ENCODE measurements at regions not wholly inside any gene's neighbourhood (a gene's known extent, or its start where the extent isn't known, plus 50 kb on each side); places are given as distances from the start of the nearest gene placed in this dataset.

GRCh38 chr13:80284290-80284689, 56.6 kb downstream of the SPRY2 start:
- no peak for DNase-seq (ENCODE audit: low read depth in 2 of 3, low spot score in 1 of 3)

GRCh38 chr13:80278706-80279105, 62.2 kb downstream of the SPRY2 start:
- DNase-seq (ENCODE audit: low read depth in 2 of 3, low spot score in 1 of 3) = no peak

- no peak for DNase-seq (ENCODE audit: low read depth in 2 of 3, low spot score in 1 of 3)
Observed at GRCh38 chr13:80276371-80277289, 64.3 kb downstream of the SPRY2 start.

DNA sequence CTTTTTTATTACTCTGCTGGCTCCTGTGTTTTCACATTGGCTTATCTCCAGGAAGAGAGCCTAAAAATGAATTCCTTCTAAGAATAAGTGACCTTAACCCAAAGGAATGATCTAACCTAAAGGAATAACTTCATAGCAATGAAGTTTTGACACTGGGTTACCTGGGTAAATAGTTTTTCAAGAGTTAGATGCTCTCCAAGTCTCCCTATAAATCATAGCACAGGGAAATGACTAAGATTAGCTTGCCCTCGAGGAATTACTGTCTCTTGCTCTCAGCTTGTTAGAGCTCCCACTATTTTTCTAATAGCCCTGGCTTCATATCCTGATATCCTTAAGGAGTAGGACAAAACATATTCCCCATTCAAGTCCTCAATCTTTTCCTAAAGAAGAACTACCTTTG, 66.3 kb downstream of the SPRY2 start:
- DNase-seq (ENCODE audit: low read depth in 2 of 3, low spot score in 1 of 3) = no peak

DNA sequence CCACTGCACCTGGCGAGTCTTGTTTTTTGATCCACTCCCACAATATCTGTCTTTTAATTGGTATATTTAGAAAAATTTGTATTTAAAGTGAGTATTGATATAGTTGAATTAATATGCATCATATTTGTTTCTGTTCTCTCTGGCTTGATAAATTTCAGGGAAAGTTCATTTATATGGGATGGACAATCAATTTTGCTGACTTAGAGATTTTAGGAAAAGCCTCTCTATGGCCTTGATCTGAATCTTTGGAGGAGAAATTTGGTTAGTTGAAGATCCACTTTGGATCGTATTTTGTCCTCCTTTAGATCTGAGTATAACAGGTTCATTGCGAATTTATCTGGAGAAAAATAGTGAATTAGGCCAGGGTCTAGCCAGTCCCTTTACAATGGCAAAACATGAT, 67.2 kb downstream of the SPRY2 start:
- DNase-seq (ENCODE audit: low read depth in 2 of 3, low spot score in 1 of 3) = no peak

DNA sequence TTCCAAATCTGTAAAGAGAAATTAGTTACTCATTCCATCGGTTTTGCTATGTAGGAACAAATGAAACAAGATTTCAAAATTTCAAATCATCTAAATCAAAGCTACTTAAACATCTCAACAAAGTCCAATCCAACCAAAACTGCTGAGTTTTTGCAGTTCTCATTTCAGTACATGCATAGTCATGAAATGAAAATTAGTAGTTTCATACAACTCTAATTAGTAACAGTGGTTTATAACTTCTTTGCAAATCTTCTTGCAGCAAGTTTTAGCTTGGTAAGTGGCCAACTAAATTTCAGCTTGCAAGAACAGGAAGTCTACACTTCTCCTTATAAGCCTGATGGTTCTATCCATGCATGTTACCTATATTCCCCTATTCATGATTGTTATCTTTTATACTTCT, 75.6 kb downstream of the SPRY2 start:
- no peak for DNase-seq (ENCODE audit: low read depth in 2 of 3, low spot score in 1 of 3)

GRCh38 chr13:80263745-80264513, 77.0 kb downstream of the SPRY2 start:
- no peak for DNase-seq (ENCODE audit: low read depth in 2 of 3, low spot score in 1 of 3)

- DNase-seq (ENCODE audit: low read depth in 2 of 3, low spot score in 1 of 3) = no peak
Observed at GRCh38 chr13:80262051-80262695, 78.8 kb downstream of the SPRY2 start.

GRCh38 chr13:80259159-80259558, 81.8 kb downstream of the SPRY2 start:
- DNase-seq (ENCODE audit: low read depth in 2 of 3, low spot score in 1 of 3) = no peak

DNA sequence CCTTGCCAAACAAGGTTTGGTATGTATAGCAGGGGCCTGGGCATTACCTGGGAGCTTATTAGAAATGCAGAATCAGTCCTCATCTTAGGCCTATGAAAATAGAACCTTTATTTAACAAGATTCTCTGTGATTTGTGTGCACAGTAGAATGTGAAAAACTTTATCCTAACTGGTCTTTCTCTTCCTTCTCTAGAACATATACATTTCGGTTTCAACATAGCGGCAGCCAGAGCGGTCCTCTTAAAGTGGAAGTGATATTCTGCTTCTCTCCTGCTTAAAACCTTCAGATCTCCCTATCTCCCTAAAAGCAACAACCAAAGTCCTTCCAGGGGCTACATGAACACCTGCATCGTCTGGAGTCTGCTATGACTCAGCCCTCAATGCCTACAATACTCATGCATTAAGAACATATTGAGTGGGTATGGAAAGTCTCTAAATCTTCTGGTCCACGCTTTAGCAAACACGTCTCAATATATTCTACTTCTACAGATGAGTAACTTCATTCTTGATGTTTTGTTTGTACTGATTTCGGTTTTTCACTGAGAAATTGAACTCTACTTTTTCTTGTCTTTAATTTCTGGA, 84.5 kb downstream of the SPRY2 start:
- DNase-seq (ENCODE audit: low read depth in 2 of 3, low spot score in 1 of 3) = no peak

GRCh38 chr13:80255946-80256345, 85.0 kb downstream of the SPRY2 start:
- DNase-seq (ENCODE audit: low read depth in 2 of 3, low spot score in 1 of 3) = no peak

GRCh38 chr13:80251403-80251802, 89.5 kb downstream of the SPRY2 start:
- no peak for DNase-seq (ENCODE audit: low read depth in 2 of 3, low spot score in 1 of 3)

DNA sequence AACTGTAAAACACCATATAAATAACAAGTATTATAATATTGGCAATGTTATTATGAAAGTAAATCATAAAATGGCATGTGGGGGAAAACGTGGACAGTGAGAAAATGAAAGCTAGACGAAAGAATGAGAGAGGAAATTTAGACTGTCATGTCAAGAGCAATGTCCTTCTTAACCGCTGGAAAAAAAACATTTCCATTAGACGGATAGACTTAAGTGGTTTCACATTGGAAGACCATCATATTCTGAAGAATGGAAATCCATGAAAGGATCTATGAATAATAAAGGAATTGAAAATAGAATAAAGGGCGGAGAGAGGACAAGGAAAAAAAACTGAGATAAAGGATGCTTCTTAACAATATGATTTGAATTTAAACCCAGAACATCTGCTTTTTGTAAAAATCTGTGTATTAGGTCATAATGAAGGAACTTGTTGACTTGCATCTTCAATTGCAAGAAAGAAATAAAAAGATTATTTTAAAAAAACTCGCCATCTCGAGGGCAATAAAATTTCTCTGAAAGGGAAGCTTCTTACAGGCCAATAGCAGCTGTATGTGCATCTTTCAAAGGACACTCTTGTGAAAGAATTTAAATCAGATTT, 90.6 kb downstream of the SPRY2 start:
- no peak for DNase-seq (ENCODE audit: low read depth in 2 of 3, low spot score in 1 of 3)

DNA sequence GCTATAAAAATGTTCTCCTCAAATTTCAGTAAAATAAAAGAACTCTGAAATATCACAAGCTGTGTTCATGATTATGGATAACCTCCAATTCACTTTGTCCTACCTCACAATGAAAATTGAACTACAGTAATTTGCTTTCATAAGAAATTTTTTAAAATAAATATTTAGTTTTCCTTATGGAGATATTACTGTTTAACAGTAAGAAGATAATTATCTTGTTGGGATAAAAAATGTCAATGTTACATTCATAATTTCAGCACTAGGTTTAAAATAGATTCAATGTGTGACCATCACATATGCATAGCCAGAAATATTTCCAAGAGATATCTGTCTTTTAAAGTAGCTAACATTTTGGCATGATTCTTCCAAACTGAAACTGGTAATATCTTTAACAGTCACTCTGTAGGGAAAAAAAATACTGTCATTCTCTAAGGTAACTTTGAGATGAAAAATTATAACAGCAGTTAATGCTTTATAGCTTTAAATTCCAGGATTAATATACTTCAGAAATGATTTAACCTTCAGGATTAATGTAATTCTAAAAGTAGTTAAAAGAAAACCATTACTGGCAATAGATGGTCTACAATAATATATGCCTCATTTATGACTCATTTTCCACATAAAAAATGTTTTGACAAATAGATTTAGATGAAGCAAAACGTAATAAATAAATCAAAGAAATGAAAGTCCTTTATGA, 91.3 kb downstream of the SPRY2 start:
- no peak for DNase-seq (ENCODE audit: low read depth in 2 of 3, low spot score in 1 of 3)

GRCh38 chr13:80245162-80245733, 95.7 kb downstream of the SPRY2 start:
- no peak for DNase-seq (ENCODE audit: low read depth in 2 of 3, low spot score in 1 of 3)

DNA sequence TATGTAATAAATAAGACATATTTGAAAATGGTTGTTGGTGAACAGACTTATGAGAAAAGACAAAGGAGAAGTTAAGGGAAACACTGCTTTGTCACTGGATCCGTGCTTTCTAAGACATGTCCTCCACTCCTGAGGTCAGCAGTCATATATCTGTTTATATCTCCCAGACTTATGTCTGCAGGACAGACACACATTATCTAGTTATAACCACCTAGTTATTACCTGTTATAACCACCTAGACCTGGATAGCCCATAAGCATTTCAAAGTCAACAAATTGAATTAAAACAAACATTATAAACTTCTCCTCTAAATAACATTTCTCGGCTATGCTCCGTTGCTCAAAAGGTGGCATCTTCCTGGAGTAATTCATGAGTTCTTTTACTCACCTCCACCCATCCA, 96.4 kb downstream of the SPRY2 start:
- no peak for DNase-seq (ENCODE audit: low read depth in 2 of 3, low spot score in 1 of 3)

GRCh38 chr13:80242728-80243427, 98.0 kb downstream of the SPRY2 start:
- no peak for DNase-seq (ENCODE audit: low read depth in 2 of 3, low spot score in 1 of 3)

GRCh38 chr13:80239571-80240255, 101.2 kb downstream of the SPRY2 start:
- no peak for DNase-seq (ENCODE audit: low read depth in 2 of 3, low spot score in 1 of 3)

DNA sequence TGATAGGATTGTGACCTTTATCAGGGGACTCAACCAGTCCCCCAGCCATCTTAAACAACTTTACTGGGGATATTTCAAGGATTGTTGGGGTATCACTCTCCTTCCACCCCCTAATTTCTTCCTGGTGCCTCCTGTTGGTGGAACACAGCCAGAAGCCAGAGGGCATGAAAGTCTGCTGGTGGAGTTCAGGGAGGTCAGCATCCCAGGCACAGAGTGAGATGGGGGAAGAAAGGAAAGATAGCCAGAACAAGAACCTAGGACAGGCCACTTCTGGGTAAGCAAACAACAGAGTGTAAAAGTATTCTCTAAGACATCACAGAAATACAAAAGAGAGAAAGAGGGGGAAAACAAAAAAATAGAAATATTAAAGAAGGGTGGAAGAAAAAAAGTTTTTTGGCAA, 101.8 kb downstream of the SPRY2 start:
- no peak for DNase-seq (ENCODE audit: low read depth in 2 of 3, low spot score in 1 of 3)

Data from stimulated activated CD4-positive, alpha-beta T cell treated with anti-CD3 and anti-CD28 coated beads, Interleukin-12 subunit alpha, Interleukin-12 subunit beta, amount 100 ng/mL, for 48 hours (primary cell).